Lung microvascular endothelial cell (primary cell): ENCODE measurements at regions not wholly inside any gene's neighbourhood (a gene's known extent, or its start where the extent isn't known, plus 50 kb on each side); places are given as distances from the start of the nearest gene placed in this dataset.

Experiments used
- DNase-seq, 2 donors: peaks; one replicate each; pipeline versions ENCODE4 v3.0.0 to v3.0.0-alpha.2; 2010; ENCODE audit warnings: low read depth in 2 of 2

DNA sequence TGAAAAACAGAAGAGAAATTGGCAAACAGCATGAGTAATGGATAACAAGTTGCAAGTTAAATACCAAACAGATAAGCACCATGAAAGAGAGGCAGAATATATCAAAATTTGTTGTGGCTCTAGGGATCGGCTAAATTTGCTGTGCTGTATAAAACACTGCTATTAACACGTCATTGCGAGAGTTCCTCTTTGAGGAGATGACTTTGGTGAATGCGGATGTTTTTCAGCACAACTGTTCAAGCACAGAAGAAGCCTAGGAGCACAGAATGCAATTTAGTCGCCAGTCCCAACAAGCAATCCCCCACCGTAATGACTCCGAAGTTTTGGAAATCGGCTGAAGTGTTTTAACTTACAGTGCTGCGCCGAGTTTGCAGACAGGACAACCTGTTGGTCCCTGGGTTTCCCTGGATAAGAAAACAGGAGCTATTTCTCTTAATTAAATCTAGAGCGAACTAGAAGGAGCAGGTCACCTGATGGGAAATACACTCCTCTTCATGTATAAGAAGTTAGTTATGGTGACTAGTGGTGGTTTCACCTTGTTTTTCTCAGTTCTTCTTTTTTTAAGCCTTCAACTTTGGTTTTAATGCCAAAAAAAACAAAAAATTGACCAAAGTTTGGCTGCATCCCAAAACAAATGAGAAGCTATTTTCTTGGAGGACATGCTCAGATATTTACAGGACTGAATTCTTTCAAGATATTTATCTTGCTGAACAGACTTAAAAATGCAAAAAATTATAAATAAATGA, 454.1 kb upstream of the SALL3 start:
- DNase-seq, result no peak

- DNase-seq, result no peak
These were observed 453.3 kb upstream of the SALL3 start for GRCh38 chr18:78526275-78526674.

DNA sequence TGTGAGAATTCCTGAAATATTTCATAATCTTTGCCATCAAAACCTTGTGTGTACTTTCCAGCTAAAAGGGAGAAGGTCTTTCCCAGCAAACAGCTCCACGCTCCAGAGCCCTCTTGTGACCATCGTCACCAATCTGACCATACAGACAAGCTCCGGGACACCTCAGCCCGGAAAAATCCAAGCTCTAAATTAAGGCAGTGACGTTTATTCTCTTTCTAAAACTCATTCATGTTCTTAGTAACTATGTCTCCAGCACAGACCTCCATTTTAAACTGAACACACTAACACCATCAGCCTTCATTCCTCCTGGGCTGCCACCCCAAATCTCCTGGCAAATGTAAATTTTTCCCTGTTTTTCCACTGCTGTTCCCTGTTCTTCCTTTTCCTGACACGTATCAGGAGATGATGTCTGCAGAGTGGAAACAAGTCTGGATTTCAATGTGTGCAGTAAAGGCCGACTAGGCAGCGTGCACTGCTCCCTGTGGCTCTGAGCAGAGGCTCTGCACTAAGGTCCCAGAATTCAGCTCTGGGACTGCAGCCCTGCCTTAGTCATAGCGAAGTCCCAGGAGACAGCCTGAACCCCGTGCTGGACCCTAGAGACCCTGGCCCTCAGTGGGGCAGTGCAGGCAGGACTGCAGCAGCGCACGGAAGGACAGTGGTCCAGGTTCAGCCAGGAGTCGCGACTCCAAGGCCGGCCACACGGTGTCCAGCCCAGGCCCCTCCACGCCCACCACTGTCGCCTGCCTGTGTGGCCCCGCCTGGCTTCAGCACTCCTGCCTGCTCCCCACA, 452.5 kb upstream of the SALL3 start:
- no peak for DNase-seq

- DNase-seq, result no peak
These were observed 451.6 kb upstream of the SALL3 start for GRCh38 chr18:78527984-78528383.

DNA sequence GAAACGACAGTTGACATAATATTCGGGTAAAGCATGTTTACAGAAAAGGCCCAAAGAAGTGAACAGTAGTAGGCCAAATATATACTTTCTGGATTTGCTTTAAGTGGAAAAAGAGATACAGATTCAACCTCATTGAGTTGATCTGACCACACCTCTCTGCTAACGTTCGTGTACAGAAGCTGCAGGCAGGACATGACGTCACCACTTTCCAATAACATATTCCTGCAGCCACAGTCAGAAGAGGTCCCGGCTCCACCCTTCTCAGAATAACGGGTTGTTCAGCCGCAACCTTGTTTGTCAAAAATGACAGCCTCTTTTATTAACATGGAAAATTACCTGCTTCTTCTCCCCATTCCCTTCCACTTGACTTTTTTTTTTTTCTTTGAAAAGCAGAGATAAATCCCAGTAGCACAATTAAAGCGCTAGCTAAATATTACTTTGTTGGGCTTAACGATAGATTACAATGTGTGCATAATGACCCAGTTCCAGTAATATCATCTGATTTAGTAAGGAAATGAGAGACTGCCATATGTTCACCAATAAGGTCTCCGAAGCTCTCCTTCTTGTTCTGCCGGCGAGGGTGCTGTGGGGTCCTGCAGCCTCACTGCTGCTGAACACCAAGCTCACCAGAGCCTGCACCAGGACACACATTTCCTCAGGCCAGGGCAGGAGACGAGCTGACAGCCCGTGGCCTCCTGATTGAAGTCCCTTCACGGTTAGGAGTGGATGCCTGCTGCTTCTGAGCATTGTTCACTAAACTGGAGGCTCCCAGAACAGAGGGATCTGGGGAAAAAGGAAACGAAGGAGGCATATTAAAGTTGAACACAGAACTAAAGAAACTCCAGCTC, 451.0 kb upstream of the SALL3 start:
- DNase-seq, result no peak

- no peak for DNase-seq
These were observed 448.0 kb upstream of the SALL3 start for GRCh38 chr18:78531637-78532036.

- DNase-seq, result no peak
These were observed 440.8 kb upstream of the SALL3 start for GRCh38 chr18:78538669-78539440.

DNA sequence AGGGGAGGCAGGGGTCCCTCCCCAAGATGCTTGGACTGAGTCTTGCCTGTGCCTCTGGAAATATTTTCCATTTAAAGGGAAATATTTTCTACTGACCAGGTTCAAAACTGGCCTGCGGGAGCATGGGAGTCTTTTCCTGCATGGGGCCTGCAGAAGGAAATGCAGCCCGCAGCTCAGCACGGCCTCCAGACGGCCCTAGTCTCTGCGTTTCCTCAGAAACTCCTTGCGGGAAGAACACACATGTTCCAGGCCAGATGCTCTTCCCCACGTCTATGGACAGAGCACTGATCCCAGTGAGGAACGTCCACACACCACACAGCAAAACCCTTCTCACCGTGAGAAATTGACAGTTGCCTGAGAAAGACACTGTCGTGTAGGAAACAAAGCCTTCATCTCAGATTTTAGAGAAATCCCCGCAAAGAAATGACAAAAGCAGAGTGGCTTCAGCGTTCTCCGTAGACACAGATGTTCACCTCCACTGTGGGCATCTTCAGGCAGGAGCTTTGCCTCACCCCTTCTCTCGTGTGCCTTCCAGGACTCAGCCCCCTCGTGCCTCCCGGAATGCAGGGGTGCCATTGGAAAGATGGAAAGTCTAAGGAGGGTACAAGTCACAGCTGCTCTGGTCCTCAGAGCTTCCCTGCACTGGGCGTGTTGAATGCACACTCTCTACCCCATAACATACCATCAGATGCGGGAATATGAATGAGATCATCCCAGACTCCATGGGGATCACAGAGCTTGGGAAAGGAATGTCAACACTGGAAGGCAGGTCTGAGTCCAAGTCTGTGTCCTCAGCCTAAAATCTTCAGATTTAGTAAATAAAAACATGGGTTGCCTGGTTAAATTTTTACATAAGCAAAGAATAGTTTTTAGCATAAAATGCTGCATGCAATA, 438.7 kb upstream of the SALL3 start:
- no peak for DNase-seq

GRCh38 chr18:78542204-78542603, 437.4 kb upstream of the SALL3 start:
- DNase-seq, result no peak

DNA sequence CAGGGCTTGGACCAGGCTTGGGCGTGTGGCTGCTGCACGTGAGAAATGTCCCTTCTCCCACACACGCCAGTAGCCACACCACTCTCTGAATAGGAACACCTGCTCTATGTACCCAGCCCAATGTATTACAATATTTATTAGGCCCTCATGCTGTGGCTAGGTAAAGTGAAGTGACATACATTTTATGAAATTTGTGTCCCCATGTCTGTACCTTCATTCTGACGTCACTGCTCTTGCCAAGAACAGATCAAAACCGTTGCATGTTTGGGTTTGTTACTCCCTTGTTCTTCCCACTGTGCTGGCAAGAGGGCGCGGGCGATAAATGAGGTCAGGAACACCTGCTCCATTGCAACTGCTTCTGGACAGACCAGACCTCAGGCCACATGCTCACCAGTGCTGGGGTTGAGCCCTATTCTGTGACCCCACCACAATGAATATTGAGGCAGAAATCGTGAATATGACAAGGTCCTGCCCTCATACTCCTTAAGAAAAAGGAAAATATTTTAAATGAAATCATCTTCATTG, 436.4 kb upstream of the SALL3 start:
- no peak for DNase-seq

DNA sequence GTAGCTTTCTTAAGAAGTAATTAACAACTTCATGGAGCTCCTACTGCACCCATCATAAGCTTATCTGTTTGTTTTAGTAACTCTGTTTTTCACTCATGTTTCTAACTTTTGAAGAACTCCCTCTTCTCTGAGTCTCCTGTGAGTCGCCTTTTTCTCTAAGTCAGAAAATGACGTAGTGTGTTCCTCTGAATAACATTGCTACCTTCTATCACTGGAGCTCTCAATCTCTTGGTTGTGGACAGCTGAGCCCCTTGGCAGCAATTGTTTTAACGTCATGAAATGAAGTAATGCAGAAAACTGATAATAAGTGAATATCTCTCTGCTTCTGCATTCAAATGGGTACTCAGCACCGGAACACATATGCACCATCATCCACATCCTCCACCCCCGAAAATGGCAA, 433.3 kb upstream of the SALL3 start:
- DNase-seq, result no peak

DNA sequence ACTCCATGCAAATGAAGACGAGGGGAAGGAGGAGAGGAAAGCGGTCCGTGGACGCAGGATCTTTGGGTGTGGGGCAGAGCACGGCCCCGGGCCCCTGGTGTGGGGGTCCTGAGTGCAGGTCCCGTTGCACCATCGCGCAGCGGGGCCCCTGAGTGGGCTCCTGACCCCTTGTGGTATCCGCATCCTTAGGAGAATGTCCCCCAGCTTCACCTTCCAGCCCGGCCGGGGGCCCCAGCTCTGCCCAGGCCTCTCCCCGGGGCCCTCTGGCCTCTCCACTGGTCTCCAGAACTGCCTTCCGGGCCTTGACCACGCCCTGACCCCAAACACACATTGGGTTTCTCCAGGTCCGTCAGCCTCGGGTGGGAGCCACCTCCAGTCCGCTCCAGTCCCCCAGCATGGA, 431.8 kb upstream of the SALL3 start:
- DNase-seq, result no peak

DNA sequence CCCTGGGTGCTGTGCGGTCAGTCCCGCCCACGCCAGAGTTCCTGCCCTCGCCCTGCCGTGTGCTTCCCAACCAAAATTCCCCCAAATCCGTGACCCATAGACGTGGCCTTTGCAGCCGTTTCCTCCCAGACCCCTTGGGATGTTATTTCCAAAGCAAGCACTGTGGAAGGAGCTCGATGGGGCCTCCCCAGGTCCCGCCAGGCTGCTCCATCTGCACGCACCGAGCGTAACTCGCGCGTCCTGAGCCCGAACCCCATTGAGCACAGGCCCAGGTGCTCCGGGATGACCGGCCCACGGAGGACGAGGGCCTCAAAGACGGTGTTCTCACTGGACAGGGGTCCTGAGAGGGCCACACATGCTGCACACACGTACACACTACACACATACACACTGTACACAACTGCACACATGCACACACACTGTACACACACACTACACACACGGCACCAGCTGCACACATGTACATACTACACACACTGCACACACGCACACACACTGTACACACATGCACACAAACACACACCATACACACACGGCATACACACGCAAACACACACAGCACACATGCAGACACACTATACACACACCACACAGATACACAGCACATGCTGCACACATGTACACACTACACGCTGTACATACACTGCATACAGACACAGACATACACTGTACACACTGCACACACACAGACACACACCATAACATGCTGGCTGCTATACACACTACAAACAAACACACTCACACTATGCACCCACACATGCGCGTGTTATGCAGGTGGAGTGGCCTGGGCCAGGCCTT, 431.2 kb upstream of the SALL3 start:
- DNase-seq, result no peak

- DNase-seq, result no peak
These were observed 429.6 kb upstream of the SALL3 start for GRCh38 chr18:78549971-78550370.

GRCh38 chr18:78554944-78555608, 424.5 kb upstream of the SALL3 start:
- DNase-seq, result no peak

DNA sequence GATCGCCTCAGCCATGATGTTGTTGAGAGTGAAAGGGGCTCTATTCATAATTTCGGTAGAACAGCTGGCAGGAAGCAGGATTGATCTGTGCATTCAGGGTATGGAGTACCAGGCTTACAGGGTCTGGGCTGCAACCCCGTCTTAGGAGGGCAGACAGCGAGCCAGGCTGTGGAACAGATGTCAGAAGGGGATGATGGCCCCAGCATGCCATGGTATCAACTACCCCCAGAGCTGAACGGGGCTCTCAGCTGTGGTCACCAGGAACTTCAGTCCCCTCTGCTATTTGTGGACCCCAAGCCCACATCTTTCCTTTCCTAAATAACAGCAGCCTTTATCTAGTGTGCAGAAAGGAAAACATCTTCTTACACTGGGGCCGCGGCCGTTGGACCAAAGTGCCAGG, 422.2 kb upstream of the SALL3 start:
- no peak for DNase-seq

DNA sequence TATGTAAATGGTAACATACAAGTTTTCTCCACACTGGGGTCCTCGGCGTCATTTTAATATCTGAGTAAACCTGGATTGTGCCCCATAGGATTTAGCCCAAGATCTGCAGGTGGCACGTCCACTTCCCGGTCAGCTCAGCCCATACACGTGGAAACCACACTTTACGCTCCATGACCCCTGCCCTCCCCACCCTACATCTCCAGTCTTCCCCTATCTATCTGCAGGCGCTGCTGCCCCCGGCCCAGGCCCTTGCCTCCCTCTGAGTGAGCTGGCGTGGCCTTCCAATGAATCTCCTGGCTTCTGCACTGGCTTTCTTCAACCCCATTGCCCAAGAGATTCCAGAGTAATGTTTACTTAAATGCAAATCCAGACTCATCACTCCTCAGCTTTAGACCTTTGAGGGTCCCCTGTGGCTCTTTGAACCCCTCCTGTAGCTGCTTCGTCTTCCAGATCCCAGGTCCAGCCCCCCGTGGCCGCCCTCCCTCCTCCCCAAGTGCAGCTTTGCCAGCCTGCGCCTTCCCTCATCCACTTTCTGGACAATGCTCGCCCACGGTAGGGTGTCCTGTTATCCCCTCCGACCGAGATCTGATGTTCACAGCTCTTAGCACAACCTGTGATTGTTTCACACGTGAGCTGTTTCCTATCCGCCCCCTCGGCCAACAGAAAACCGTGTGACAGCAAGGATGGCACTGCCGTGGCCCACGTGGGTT, 421.4 kb upstream of the SALL3 start:
- no peak for DNase-seq

DNA sequence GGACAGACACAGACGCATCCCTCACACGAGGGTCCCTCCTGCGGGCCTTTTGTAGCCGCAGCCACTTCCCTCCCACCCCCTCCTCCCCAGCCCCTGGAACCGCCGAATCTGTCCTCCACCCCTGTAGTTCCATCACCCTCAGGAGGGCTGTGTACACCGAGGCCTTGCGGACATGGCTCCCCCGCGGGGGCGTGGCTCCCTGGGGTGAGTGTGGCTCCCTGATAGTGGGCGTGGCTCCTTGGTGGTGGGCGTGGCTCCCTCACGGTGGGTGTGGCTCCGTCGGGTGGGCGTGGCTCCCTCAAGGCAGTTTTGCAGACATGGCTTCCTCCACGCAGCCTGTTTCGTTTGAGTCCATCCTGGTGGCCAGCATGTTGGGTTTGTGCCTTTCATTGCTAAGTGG, 420.7 kb upstream of the SALL3 start:
- DNase-seq, result no peak
